CD8-positive, alpha-beta memory T cell (primary cell): ENCODE measurements at regions not wholly inside any gene's neighbourhood (a gene's known extent, or its start where the extent isn't known, plus 50 kb on each side); places are given as distances from the start of the nearest gene placed in this dataset.
"Not testable (repeated sequence)": the region's sequence is repeated elsewhere in the genome, so short reads cannot be mapped to it uniquely, and the experiment has no call there.

Experiments
- CTCF ChIA-PET: fragments of 350-600 bp; sonication (Branson Sonifier 250); formaldehyde crosslinking; loops from one replicate; lab custom pipeline; 2021; ENCODE audit warnings: antibody characterized with exemption; lab: Charles Lee
- POLR2A ChIA-PET: fragments of 350-600 bp; sonication (Branson Sonifier 250); formaldehyde crosslinking; loops from one replicate; lab custom pipeline; 2021; ENCODE audit warnings: antibody characterized with exemption; lab: Charles Lee
- DNase-seq, 5 donors: peaks; one replicate each; pipeline versions ENCODE4 v3.0.0 to v3.0.0-alpha.2; 2020 to 2022; ENCODE audit warnings: mixed read lengths in 1 of 5
- H3K27ac ChIP-seq: one replicate; pipeline ENCODE4 v1.7.0; 2013; ENCODE audit warnings: low read depth, mild to moderate bottlenecking, low read length, moderate library complexity
- H3K27me3 ChIP-seq: 2 replicates; pipeline ENCODE4 v1.7.0; 2013; ENCODE audit warnings: low read length, mild to moderate bottlenecking; ENCODE audit not compliant: insufficient read depth, poor library complexity, severe bottlenecking
- H3K36me3 ChIP-seq: 2 replicates; pipeline ENCODE4 v1.7.0; 2013; ENCODE audit warnings: mild to moderate bottlenecking, low read length, moderate library complexity; ENCODE audit not compliant: insufficient read depth
- H3K4me1 ChIP-seq: 2 replicates; pipeline ENCODE4 v1.7.0; 2013; ENCODE audit warnings: mild to moderate bottlenecking, low read length, moderate library complexity; ENCODE audit not compliant: insufficient read depth
- H3K4me3 ChIP-seq: 2 replicates; pipeline ENCODE4 v1.7.0; 2013; ENCODE audit warnings: mild to moderate bottlenecking, low read length
- H3K9me3 ChIP-seq: 2 replicates; pipeline ENCODE4 v1.7.0; 2013; ENCODE audit warnings: mild to moderate bottlenecking, low read length
- H3K27ac Mint-ChIP-seq, 8 donors: one replicate each; pipeline ENCODE4 v1.8.0; 2020 to 2021; ENCODE audit warnings: mixed read lengths in 8 of 8, mild to moderate bottlenecking in 6 of 8, inconsistent platforms in 3 of 8, moderate library complexity in 3 of 8
- H3K27me3 Mint-ChIP-seq, 2 donors: one replicate each; pipeline ENCODE4 v1.8.0; 2020 to 2021; ENCODE audit warnings: mixed read lengths in 2 of 2, mild to moderate bottlenecking in 1 of 2, moderate library complexity in 1 of 2
- H3K36me3 Mint-ChIP-seq, 3 donors: one replicate each; pipeline ENCODE4 v1.8.0; 2020 to 2021; ENCODE audit warnings: mixed read lengths in 3 of 3, inconsistent platforms in 1 of 3, mild to moderate bottlenecking in 1 of 3
- H3K4me1 Mint-ChIP-seq, 3 donors: one replicate each; pipeline ENCODE4 v1.8.0; 2020 to 2021; ENCODE audit warnings: mixed read lengths in 3 of 3, inconsistent platforms in 1 of 3, mild to moderate bottlenecking in 1 of 3
- H3K4me3 Mint-ChIP-seq, 7 donors: one replicate each; pipeline ENCODE4 v1.8.0; 2020 to 2021; ENCODE audit warnings: mixed read lengths in 7 of 7, mild to moderate bottlenecking in 6 of 7, moderate library complexity in 4 of 7, inconsistent platforms in 2 of 7
- H3K9me3 Mint-ChIP-seq, 5 donors: one replicate each; pipeline ENCODE4 v1.8.0; 2020 to 2022; ENCODE audit warnings: mixed read lengths in 5 of 5, mild to moderate bottlenecking in 3 of 5, moderate library complexity in 2 of 5, inconsistent platforms in 1 of 5

DNA sequence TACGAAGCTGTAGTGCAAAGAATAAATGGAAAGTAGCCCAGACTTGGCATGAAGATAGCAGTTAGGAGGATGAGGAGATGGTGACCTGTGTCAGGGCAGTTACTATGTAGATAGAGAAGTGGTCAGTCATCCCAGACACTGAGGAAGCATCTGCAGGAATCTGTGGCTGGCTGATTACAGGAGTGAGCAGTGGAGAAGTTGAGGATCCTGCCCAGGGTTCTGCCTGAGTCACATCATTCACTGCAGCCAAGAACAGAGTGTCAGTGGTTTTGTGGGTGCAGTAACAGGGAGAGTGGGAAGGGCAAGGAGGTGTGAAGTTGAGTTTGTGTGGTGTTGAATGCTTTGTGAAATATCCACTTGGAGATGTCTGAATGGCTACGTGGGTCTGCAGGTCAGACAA, 676.4 kb upstream of the NRP1 start:
- H3K27ac Mint-ChIP-seq, result peak overlapping the region in 1 of 8 donors; percentile 54
- CTCF ChIA-PET, result no interaction called here
- H3K4me1 ChIP-seq, result no peaks in the 10 kb centered on the region
- no peak overlapping the region for H3K27ac ChIP-seq
- no peak overlapping the region for H3K4me3 Mint-ChIP-seq
- H3K36me3 ChIP-seq, result no peaks in the 10 kb centered on the region
- peaks cover 0 to 19% (median 2%) of the 10 kb centered on the region in 5 donors for H3K9me3 Mint-ChIP-seq
- peaks cover 0 to 7% of the 10 kb centered on the region in 2 donors for H3K27me3 Mint-ChIP-seq
- DNase-seq, result no peak
- no peaks in the 10 kb centered on the region for H3K4me1 Mint-ChIP-seq
- H3K4me3 ChIP-seq, result no peak overlapping the region
- H3K9me3 ChIP-seq, result no peaks in the 10 kb centered on the region
- POLR2A ChIA-PET, result no interaction called here
- H3K27me3 ChIP-seq, result no peaks in the 10 kb centered on the region
- peaks cover 0 to 3% (median 0%) of the 10 kb centered on the region in 3 donors for H3K36me3 Mint-ChIP-seq

DNA sequence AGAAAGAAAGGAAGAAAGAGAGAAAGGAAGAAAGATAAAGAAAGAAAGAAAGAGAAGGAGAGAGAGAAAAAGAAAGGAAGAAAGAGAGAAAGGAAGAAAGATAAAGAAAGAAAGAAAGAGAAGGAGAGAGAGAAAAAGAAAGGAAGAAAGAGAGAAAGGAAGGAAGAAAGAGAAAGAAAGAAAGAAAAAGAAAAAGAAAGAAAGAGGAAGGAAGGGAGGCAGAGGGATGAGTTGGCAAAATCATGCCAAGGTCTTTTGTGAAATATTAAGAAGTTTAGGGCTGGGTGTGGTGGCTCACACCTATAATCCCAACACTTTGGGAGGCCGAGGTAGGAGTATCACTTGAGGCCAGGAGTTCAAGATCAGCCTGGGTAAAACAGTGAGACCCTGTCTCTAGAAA, 675.8 kb upstream of the NRP1 start:
- H3K9me3 Mint-ChIP-seq, result peaks cover 0 to 16% (median 2%) of the 10 kb centered on the region in 5 donors
- H3K4me1 Mint-ChIP-seq, H3K4me1 ChIP-seq, POLR2A ChIA-PET, H3K9me3 ChIP-seq, H3K36me3 ChIP-seq, CTCF ChIA-PET, H3K27ac ChIP-seq, H3K27me3 ChIP-seq, H3K4me3 Mint-ChIP-seq, H3K27ac Mint-ChIP-seq, H3K4me3 ChIP-seq, H3K36me3 Mint-ChIP-seq, DNase-seq, H3K27me3 Mint-ChIP-seq: not testable (repeated sequence)

DNA sequence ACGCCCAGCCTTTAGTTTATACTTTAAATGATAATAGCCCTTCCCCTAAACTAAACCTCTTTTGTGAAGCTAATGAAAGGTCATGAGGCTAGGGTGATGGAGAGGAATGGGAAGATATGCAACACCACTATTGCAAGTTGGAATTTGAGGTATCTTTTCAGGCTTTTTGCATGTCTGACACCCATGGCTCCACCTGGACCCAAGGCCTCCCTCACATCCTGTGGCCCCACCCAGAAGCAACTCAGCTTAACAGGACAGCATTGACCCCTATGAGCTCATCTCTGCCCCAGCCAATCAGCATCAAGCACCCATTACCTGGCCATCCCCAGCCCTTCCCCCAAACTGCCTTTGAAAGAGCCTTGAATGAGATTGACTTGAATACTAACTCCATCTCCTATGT, 674.2 kb upstream of the NRP1 start:
- Histone ChIP-seq H3K4me1 (no peaks in the 10 kb centered on the region), H3K27me3 (no peaks in the 10 kb centered on the region), H3K9me3 (no peaks in the 10 kb centered on the region), H3K27ac (no peak overlapping the region), H3K4me3 (no peak overlapping the region), H3K36me3 (no peaks in the 10 kb centered on the region)
- CTCF ChIA-PET, result no interaction called here
- H3K4me3 Mint-ChIP-seq, result no peak overlapping the region
- H3K9me3 Mint-ChIP-seq, result peaks cover 0 to 16% (median 2%) of the 10 kb centered on the region in 5 donors
- H3K36me3 Mint-ChIP-seq, result no peaks in the 10 kb centered on the region
- H3K27ac Mint-ChIP-seq, result no peak overlapping the region
- H3K4me1 Mint-ChIP-seq, result no peaks in the 10 kb centered on the region
- POLR2A ChIA-PET, result no interaction called here
- H3K27me3 Mint-ChIP-seq, result peaks cover 0 to 1% of the 10 kb centered on the region in 2 donors
- no peak for DNase-seq

DNA sequence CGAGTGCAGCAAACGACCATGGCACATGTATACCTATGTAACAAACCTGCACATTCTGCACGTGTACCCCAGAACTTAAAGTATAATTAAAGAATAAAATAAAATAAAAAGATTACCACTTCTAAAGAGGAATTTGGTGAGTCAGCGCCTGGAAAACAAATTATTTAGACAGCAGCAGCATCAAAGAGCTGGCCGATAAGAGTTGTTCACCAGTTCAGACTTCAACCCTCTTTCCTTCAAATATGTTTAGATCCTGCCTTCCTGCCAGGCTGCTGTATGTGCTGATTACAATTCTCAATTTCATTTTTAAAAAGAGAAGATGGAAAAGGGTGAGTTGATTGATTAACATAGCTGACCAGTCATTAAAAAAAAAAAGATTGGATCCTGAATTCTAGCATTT, 672.0 kb upstream of the NRP1 start:
- H3K27me3 Mint-ChIP-seq, result no peaks in the 10 kb centered on the region
- no peaks in the 10 kb centered on the region for H3K9me3 ChIP-seq
- H3K36me3 ChIP-seq, result no peaks in the 10 kb centered on the region
- no peak overlapping the region for H3K27ac ChIP-seq
- peaks cover 0 to 6% (median 0%) of the 10 kb centered on the region in 5 donors for H3K9me3 Mint-ChIP-seq
- H3K27ac Mint-ChIP-seq, result no peak overlapping the region
- no peak for DNase-seq
- H3K4me1 ChIP-seq, result no peaks in the 10 kb centered on the region
- ChIA-PET POLR2A (no interaction called here), CTCF (no interaction called here)
- H3K27me3 ChIP-seq, result no peaks in the 10 kb centered on the region
- H3K4me3 Mint-ChIP-seq, result no peak overlapping the region
- H3K4me1 Mint-ChIP-seq, result no peaks in the 10 kb centered on the region
- no peak overlapping the region for H3K4me3 ChIP-seq
- H3K36me3 Mint-ChIP-seq, result no peaks in the 10 kb centered on the region

DNA sequence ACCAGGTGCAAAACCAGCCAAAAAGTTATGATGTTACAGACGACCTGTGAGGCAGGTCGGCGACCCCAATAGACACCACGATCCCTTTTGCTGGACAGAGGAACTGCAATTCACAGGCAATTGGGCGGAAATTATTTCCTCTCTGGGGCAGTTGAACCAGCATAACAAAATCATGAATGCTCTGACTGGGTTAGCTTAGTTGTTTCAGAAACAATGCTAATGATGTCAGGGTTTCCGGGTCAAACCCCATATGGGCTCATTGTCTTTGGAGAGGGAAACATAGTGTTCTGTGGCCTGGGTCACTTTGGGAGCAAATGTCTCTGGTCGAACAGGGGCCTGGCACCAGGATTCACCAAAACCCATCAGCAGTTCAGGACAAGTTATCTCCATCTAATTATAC, 669.1 kb upstream of the NRP1 start:
- Histone ChIP-seq H3K27ac (no peak overlapping the region), H3K36me3 (no peaks in the 10 kb centered on the region), H3K4me3 (no peak overlapping the region), H3K27me3 (no peaks in the 10 kb centered on the region), H3K4me1 (no peaks in the 10 kb centered on the region), H3K9me3 (no peaks in the 10 kb centered on the region)
- CTCF ChIA-PET, result no interaction called here
- H3K36me3 Mint-ChIP-seq, result no peaks in the 10 kb centered on the region
- DNase-seq, result no peak
- POLR2A ChIA-PET, result no interaction called here
- no peak overlapping the region for H3K27ac Mint-ChIP-seq
- H3K9me3 Mint-ChIP-seq, result no peaks in the 10 kb centered on the region
- H3K27me3 Mint-ChIP-seq, result no peaks in the 10 kb centered on the region
- no peaks in the 10 kb centered on the region for H3K4me1 Mint-ChIP-seq
- H3K4me3 Mint-ChIP-seq, result no peak overlapping the region

DNA sequence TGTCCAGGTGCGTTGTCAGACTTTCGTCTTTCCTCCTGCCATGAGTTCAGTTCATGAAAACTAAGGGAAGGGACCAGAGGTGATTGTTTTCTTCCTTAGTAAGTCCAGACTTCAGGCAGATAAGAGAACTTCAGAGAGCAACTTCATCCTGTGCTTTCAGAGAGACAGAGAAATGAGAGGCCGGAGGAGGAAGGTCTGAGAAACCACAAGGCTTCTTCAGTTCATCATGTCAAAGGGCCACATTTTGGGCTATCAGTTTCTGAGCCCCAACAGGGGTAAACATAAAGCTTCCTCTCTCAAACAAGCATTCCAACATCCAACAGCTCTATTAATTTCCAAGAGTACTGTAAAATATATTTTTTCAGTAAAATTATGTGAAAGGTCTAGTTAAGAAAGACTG, 668.4 kb upstream of the NRP1 start:
- CTCF ChIA-PET, result no interaction called here
- Histone ChIP-seq H3K4me3 (no peak overlapping the region), H3K9me3 (no peaks in the 10 kb centered on the region), H3K27ac (no peak overlapping the region), H3K27me3 (no peaks in the 10 kb centered on the region), H3K36me3 (no peaks in the 10 kb centered on the region), H3K4me1 (no peaks in the 10 kb centered on the region)
- no peak for DNase-seq
- H3K27me3 Mint-ChIP-seq, result no peaks in the 10 kb centered on the region
- no peak overlapping the region for H3K4me3 Mint-ChIP-seq
- H3K4me1 Mint-ChIP-seq, result no peaks in the 10 kb centered on the region
- no peaks in the 10 kb centered on the region for H3K36me3 Mint-ChIP-seq
- POLR2A ChIA-PET, result no interaction called here
- H3K27ac Mint-ChIP-seq, result no peak overlapping the region
- no peaks in the 10 kb centered on the region for H3K9me3 Mint-ChIP-seq

DNA sequence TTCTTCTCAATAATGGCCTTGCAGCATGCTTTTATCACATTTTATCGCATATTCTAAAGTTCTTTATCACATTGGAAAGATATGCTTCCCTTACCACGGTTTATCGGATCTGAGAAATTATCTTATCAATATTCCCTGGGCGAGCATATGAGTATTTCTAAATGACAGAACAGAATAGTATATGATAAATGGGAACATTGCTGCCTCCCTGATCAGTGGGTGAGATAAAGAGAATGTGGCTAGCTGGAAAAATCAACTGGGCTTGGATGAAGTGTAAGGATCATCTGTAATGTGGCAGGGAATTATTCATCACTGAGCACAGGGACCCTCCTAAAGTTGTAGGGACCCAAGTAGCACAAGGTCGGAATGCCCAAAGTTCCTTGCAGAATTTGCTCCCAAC, 667.4 kb upstream of the NRP1 start:
- Mint-ChIP-seq H3K27ac (no peak overlapping the region), H3K4me1 (no peaks in the 10 kb centered on the region), H3K27me3 (no peaks in the 10 kb centered on the region), H3K4me3 (no peak overlapping the region), H3K9me3 (peaks cover 0 to 4% (median 0%) of the 10 kb centered on the region in 5 donors), H3K36me3 (no peaks in the 10 kb centered on the region)
- Histone ChIP-seq H3K27me3 (no peaks in the 10 kb centered on the region), H3K36me3 (no peaks in the 10 kb centered on the region), H3K27ac (no peak overlapping the region), H3K9me3 (no peaks in the 10 kb centered on the region), H3K4me1 (no peaks in the 10 kb centered on the region), H3K4me3 (no peak overlapping the region)
- POLR2A ChIA-PET, result no interaction called here
- no peak for DNase-seq
- CTCF ChIA-PET, result no interaction called here

DNA sequence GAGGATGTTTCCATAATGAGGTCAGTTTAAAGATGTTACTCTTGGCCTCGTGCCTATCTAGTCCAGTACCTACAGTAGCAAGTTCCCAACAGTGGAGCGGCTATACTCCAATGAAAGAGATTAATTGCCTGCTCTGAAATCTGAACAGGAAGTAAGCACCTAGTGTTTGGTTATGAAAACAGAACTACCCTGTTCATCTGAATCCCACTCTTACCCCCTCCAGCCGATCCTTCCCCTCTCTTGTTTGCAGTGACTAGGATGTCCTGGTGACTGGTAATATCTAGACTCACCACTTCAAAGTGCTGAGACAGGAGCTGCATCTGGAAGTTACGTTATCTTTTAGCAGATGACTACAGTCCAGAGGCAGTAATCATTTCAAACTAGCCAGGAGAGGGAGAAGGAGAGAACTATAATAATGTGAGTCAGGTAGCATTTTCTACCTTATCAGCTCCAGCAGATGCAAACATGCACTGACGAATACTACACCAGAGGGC, 666.7 kb upstream of the NRP1 start:
- H3K27ac Mint-ChIP-seq, result no peak overlapping the region
- H3K36me3 Mint-ChIP-seq, result no peaks in the 10 kb centered on the region
- no peaks in the 10 kb centered on the region for H3K4me1 Mint-ChIP-seq
- no peak for DNase-seq
- Histone ChIP-seq H3K27ac (no peak overlapping the region), H3K9me3 (no peaks in the 10 kb centered on the region), H3K27me3 (no peaks in the 10 kb centered on the region), H3K36me3 (no peaks in the 10 kb centered on the region), H3K4me1 (no peaks in the 10 kb centered on the region), H3K4me3 (no peak overlapping the region)
- ChIA-PET CTCF (no interaction called here), POLR2A (no interaction called here)
- H3K9me3 Mint-ChIP-seq, result peaks cover 0 to 8% (median 0%) of the 10 kb centered on the region in 5 donors
- H3K27me3 Mint-ChIP-seq, result no peaks in the 10 kb centered on the region
- H3K4me3 Mint-ChIP-seq, result no peak overlapping the region

DNA sequence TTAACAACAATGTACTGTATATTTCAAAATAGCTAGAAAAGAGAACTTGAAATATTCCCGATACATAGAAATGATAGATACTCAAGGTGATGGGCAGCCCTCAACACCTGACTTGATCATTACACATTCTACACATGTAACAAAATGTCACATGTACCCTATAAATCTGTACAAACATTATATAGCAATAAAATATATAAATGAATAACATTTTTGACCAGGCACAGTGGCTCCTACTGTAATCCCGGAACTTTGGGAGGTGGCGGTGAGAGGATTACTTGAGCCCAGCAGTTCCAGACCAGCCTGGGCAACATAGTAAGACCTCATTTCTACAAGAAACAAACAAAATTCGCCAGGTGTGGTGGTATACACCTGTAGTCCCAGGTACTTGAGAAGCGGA, 659.5 kb upstream of the NRP1 start:
- no peak overlapping the region for H3K27ac Mint-ChIP-seq
- H3K36me3 ChIP-seq, result no peaks in the 10 kb centered on the region
- H3K36me3 Mint-ChIP-seq, result no peaks in the 10 kb centered on the region
- no peaks in the 10 kb centered on the region for H3K9me3 ChIP-seq
- H3K27me3 Mint-ChIP-seq, result no peaks in the 10 kb centered on the region
- DNase-seq, result no peak
- H3K4me3 ChIP-seq, result no peak overlapping the region
- no peak overlapping the region for H3K27ac ChIP-seq
- H3K4me3 Mint-ChIP-seq, result no peak overlapping the region
- no peaks in the 10 kb centered on the region for H3K4me1 Mint-ChIP-seq
- CTCF ChIA-PET, result no interaction called here
- H3K9me3 Mint-ChIP-seq, result peaks cover 0 to 8% (median 4%) of the 10 kb centered on the region in 5 donors
- no peaks in the 10 kb centered on the region for H3K27me3 ChIP-seq
- H3K4me1 ChIP-seq, result no peaks in the 10 kb centered on the region
- POLR2A ChIA-PET, result no interaction called here
